ENCODE measurements at regions not wholly inside any gene's neighbourhood (a gene's known extent, or its start where the extent isn't known, plus 50 kb on each side); places are given as distances from the start of the nearest gene placed in this dataset.

GRCh38 chr2:136306836-136307235, 188.9 kb upstream of the CXCR4 start:
- FAIRE-seq = no peak
- intact Hi-C loops (cut with DNase I) = no loop called here
- no peak for TF ChIP-seq CTCF (IDR thresholded peaks at IDR 0.05; ENCODE audit: borderline replicate concordance, extremely low read depth, insufficient read depth)

GRCh38 chr2:136305517-136306192, 187.7 kb upstream of the CXCR4 start:
- Histone ChIP-seq H3K27ac (ENCODE audit: low read depth in 2 of 2, low read length in 2 of 2) (no peak overlapping the region), H3K9me3 (ENCODE audit: control insufficient read depth in 2 of 3, insufficient read depth in 1 of 3, low read length in 3 of 3) (no peaks in the 10 kb centered on the region), H3K4me1 (ENCODE audit: control insufficient read depth in 2 of 3, insufficient read depth in 2 of 3, low read depth in 1 of 3, low read length in 3 of 3) (no peaks in the 10 kb centered on the region), H3K9ac (ENCODE audit: low read length in 3 of 3) (no peak overlapping the region), H3K36me3 (ENCODE audit: control insufficient read depth in 2 of 3, insufficient read depth in 3 of 3, low read length in 3 of 3) (no peaks in the 10 kb centered on the region), H3K27me3 (ENCODE audit: control insufficient read depth, insufficient read depth, low read length) (no peaks in the 10 kb centered on the region), H3K4me3 (ENCODE audit: low read length in 3 of 3) (no peak overlapping the region)
- TF ChIP-seq CTCF (IDR thresholded peaks at IDR 0.05; ENCODE audit: borderline replicate concordance, extremely low read depth, insufficient read depth) = no peak
- intact Hi-C loops (cut with DNase I) = no loop called here
- no peak for DNase-seq
- no peak for FAIRE-seq

More at GRCh38 chr2:136306836-136307235, 188.9 kb upstream of the CXCR4 start:
- DNase-seq = no peak
- Histone ChIP-seq H3K4me1 (ENCODE audit: control insufficient read depth in 2 of 3, insufficient read depth in 2 of 3, low read depth in 1 of 3, low read length in 3 of 3) (no peaks in the 10 kb centered on the region), H3K36me3 (ENCODE audit: control insufficient read depth in 2 of 3, insufficient read depth in 3 of 3, low read length in 3 of 3) (no peaks in the 10 kb centered on the region), H3K9ac (ENCODE audit: low read length in 3 of 3) (no peak overlapping the region), H3K4me3 (ENCODE audit: low read length in 3 of 3) (no peak overlapping the region), H3K9me3 (ENCODE audit: control insufficient read depth in 2 of 3, insufficient read depth in 1 of 3, low read length in 3 of 3) (no peaks in the 10 kb centered on the region), H3K27ac (ENCODE audit: low read depth in 2 of 2, low read length in 2 of 2) (no peak overlapping the region), H3K27me3 (ENCODE audit: control insufficient read depth, insufficient read depth, low read length) (no peaks in the 10 kb centered on the region)

GRCh38 chr2:136301006-136301405, 183.1 kb upstream of the CXCR4 start:
- DNase-seq (no peak), FAIRE-seq (no peak)
- intact Hi-C loops (cut with DNase I) = no loop called here
- H3K4me3 ChIP-seq (ENCODE audit: low read length in 3 of 3) = no peak overlapping the region
- no peak overlapping the region for H3K27ac ChIP-seq (ENCODE audit: low read depth in 2 of 2, low read length in 2 of 2)
- no peaks in the 10 kb centered on the region for H3K36me3 ChIP-seq (ENCODE audit: control insufficient read depth in 2 of 3, insufficient read depth in 3 of 3, low read length in 3 of 3)
- H3K27me3 ChIP-seq (ENCODE audit: control insufficient read depth, insufficient read depth, low read length) = no peaks in the 10 kb centered on the region
- no peaks in the 10 kb centered on the region for H3K4me1 ChIP-seq (ENCODE audit: control insufficient read depth in 2 of 3, insufficient read depth in 2 of 3, low read depth in 1 of 3, low read length in 3 of 3)
- no peak for TF ChIP-seq CTCF (IDR thresholded peaks at IDR 0.05; ENCODE audit: borderline replicate concordance, extremely low read depth, insufficient read depth)
- no peak overlapping the region for H3K9ac ChIP-seq (ENCODE audit: low read length in 3 of 3)
- H3K9me3 ChIP-seq (ENCODE audit: control insufficient read depth in 2 of 3, insufficient read depth in 1 of 3, low read length in 3 of 3) = no peaks in the 10 kb centered on the region

GRCh38 chr2:136298631-136299030, 180.7 kb upstream of the CXCR4 start:
- H3K9me3 ChIP-seq (ENCODE audit: control insufficient read depth in 2 of 3, insufficient read depth in 1 of 3, low read length in 3 of 3) = no peaks in the 10 kb centered on the region
- no peaks in the 10 kb centered on the region for H3K4me1 ChIP-seq (ENCODE audit: control insufficient read depth in 2 of 3, insufficient read depth in 2 of 3, low read depth in 1 of 3, low read length in 3 of 3)
- TF ChIP-seq CTCF (IDR thresholded peaks at IDR 0.05; ENCODE audit: borderline replicate concordance, extremely low read depth, insufficient read depth) = no peak
- no peaks in the 10 kb centered on the region for H3K27me3 ChIP-seq (ENCODE audit: control insufficient read depth, insufficient read depth, low read length)
- no peaks in the 10 kb centered on the region for H3K36me3 ChIP-seq (ENCODE audit: control insufficient read depth in 2 of 3, insufficient read depth in 3 of 3, low read length in 3 of 3)
- intact Hi-C loops (cut with DNase I) = no loop called here
- H3K4me3 ChIP-seq (ENCODE audit: low read length in 3 of 3) = no peak overlapping the region
- no peak overlapping the region for H3K9ac ChIP-seq (ENCODE audit: low read length in 3 of 3)
- FAIRE-seq = no peak
- no peak for DNase-seq
- no peak overlapping the region for H3K27ac ChIP-seq (ENCODE audit: low read depth in 2 of 2, low read length in 2 of 2)

Data from kidney (tissue), 13 donors.